HG02852 (cell line): ENCODE measurements at regions not wholly inside any gene's neighbourhood (a gene's known extent, or its start where the extent isn't known, plus 50 kb on each side); places are given as distances from the start of the nearest gene placed in this dataset.

Experiments
- ATAC-seq: cut with Tn5 transposase; IDR thresholded peaks from one replicate; pipeline ENCODE4 v1.9.1; 2021; ENCODE audit warnings: mild to moderate bottlenecking, moderate library complexity; ENCODE audit not compliant: unreplicated experiment

GRCh38 chr5:36355516-36355915 is 53.8 kb upstream of the RANBP3L start:
- no peak for ATAC-seq

GRCh38 chr5:36356915-36357314 is 55.2 kb upstream of the RANBP3L start:
- no peak for ATAC-seq

DNA sequence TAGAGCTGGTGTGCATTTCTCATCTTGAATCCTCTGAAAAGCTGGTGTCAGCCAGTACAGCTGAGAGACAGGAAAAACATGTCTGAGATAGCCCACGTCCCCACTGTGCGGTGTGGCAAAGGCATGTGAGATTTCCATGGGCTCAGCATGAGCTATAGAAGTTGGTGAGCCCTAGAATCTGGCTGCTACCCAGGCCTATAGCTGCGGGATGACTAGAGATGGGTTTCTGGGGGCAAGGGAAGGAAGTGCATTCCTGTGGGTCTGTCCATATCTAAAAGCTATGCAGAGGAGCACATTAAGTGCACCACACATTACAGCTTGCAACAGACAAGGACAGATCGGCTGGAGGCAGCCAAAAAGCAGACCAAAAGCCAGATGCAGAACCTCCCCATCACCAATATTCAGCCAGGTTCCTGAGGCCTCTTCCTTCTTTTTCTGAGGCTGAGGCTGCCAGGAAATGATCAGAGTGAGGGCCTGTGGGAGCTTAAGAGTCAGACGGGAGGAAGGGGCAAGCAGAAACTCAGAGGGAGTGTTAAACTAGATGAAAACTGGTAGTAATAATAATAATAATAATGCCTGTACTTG is 55.8 kb upstream of the RANBP3L start:
- ATAC-seq = no peak

DNA sequence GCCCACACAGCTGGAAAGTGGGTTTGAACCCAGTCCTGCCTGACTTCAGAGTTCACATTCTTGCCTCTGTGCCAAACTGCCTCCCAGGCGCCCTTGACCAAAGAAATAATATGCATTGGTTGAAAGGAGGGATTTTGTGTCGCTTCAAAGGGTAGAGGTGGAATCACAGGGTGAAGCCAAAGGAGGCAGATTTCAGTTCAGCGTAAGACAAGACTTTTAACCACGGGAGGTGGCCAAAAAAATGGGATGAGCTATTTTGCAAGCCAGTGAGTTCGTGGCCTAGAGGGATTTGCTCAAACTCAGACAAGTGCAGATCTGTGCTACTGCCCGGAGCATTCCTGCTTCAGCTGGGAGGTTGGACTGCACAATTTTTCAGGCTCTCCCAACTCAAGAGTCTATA is 57.6 kb upstream of the RANBP3L start:
- ATAC-seq = no peak

GRCh38 chr5:36360307-36360706 is 58.6 kb upstream of the RANBP3L start:
- ATAC-seq = no peak

GRCh38 chr5:36363101-36363500 is 61.4 kb upstream of the RANBP3L start:
- no peak for ATAC-seq

DNA sequence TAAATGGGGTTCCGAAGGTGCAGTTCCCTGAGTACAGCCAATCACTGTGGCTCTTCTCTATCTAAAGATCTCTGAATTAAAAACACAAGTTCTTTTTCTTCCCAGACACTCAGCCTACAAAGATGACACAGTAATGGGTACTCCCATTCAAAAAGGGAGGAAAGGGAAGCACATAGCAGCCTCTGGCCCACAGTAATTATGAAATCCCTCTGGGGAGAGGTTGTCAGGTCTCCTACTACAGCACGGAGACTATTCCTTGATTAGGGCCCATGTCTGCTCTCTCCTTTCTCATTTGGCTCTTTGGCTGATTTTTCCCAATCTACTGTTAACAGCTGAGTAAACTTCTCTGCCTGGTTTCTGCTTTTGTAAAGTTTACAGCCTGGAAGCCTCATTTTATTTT is 62.0 kb upstream of the RANBP3L start:
- no peak for ATAC-seq

- no peak for ATAC-seq
These were observed 62.8 kb upstream of the RANBP3L start for GRCh38 chr5:36364473-36364872.

- no peak for ATAC-seq
These were observed 64.2 kb upstream of the RANBP3L start for GRCh38 chr5:36365896-36366295.

DNA sequence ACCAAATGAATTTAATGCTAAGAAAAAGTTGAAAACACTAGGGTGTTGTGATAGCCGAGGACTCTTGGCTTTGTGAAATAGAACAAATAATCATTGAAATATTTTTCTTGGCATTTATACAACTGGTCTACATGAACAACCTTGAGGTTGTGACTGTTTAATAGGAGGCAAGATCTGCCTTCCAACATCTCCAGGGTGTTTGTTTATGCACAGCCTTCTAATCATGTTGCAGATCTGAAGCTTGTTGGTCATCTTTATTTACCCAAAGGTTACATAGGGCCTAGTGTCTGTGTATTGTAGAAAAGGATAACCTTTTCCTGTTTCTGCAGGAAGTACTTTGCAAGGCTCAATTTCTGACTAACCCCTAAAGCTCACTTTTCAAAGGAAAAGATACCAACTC is 65.2 kb upstream of the RANBP3L start:
- ATAC-seq = no peak

- no peak for ATAC-seq
These were observed 65.8 kb upstream of the RANBP3L start for GRCh38 chr5:36367524-36367923.

DNA sequence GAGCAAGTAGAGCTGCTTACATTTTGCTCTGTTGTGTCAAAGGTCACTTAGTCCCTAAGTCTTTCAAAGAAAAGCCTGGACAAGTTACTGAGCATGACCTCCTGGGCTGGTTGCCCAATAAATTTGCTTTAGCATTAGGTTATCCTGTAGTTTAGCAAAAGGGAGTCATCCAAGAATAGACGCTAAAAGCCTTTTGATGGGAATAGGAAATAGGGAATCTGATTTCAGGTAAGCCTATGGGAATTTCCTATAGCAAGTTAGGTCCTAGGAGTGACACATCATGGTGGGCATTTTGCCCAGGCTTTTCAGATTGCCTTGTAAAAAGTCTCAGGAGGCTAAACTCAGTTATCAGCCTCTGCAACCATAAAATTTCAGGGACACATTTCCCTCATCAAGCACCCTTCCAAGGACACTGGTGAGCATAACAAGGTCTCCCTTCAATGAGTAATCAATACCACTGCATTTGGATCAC is 67.6 kb upstream of the RANBP3L start:
- no peak for ATAC-seq

DNA sequence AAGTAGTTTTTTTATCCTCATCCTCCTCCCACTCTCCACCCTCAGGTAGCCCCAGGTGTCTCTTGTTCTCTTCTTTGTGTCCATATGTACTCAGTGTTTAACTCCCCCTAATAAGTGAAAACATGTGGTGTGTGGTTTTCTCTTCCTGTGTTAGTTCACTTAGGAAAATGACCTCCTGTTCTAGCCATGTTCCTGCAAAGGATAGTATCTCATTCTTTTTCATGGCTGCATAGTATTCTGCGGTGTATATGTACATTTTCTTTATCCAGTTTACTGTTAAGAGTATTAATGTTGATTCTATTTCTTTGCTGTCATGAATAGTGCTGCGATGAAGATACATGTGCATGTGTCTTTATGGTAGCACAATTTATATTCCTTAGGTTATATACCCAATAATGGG is 68.4 kb upstream of the RANBP3L start:
- no peak for ATAC-seq

- no peak for ATAC-seq
These were observed 69.7 kb upstream of the RANBP3L start for GRCh38 chr5:36371366-36371765.

DNA sequence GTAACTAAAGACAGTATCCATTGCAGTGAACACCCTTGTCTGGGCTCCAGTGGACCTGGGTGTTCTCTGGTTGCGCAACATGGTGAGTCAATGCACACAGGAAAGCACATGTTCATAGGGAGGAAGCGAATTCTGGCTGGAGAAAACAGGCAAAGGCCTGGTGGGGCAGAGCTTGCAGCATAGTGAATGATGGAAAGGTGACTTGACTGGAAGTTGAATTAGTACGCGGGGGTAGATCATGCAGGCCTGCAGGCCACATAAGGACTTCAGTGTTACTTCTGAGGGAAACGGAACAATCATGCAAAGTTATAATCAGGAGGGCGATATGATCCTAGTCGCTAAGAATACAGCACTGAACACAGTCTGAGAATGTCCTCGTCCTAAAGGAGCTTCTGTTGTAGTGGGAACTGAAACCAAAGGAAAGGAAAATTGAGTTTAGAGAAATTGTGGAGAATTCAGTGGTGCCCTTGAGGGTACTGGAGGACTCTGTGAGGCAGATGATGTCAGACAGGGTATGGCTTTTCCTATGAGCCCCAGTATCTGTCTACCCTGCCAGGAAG is 71.9 kb upstream of the RANBP3L start:
- no peak for ATAC-seq

- ATAC-seq = no peak
These were observed 72.7 kb upstream of the RANBP3L start for GRCh38 chr5:36374266-36374862.

DNA sequence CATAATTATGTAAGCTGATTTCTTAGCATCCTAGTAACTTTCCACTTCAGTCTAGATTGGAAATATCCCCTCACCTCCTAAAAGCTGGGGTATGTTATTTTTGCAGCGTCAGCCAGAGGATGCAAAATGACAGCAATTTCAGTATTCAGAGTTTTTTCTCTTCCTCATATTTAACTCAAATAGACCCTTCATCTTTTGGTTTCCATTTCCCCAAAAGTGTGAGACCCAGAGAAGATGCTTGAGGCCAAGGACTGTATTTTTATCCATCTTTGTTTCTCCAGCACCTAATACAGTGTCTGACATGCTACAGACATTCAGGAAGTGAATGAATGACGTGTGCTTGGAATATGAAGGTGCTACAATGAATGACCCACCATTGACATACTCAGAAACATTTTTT is 75.5 kb upstream of the RANBP3L start:
- ATAC-seq = no peak

GRCh38 chr5:36378551-36378950 is 76.8 kb upstream of the RANBP3L start:
- no peak for ATAC-seq

GRCh38 chr5:36382890-36383289 is 81.2 kb upstream of the RANBP3L start:
- no peak for ATAC-seq

GRCh38 chr5:36383942-36384341 is 82.2 kb upstream of the RANBP3L start:
- no peak for ATAC-seq

DNA sequence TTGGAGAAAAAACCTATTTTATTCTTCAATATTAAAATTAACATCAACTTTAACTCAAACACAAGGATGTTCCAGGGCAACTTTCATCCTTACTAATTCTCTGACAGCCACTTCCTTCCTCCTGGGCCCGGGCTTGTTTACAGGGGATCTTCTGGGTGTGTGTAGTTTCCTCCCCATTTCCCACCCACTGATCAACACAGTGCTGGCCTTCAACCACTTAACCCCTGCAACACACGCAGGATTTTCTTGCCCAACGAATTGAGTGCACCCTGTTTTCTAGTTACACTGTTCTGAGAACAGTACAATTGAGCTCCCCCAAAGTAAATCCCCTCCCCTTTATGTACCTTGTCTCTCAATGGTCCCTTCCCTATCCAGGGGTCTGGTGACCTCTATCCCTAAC is 83.1 kb upstream of the RANBP3L start:
- ATAC-seq = no peak

- no peak for ATAC-seq
These were observed 83.8 kb upstream of the RANBP3L start for GRCh38 chr5:36385495-36385894.

DNA sequence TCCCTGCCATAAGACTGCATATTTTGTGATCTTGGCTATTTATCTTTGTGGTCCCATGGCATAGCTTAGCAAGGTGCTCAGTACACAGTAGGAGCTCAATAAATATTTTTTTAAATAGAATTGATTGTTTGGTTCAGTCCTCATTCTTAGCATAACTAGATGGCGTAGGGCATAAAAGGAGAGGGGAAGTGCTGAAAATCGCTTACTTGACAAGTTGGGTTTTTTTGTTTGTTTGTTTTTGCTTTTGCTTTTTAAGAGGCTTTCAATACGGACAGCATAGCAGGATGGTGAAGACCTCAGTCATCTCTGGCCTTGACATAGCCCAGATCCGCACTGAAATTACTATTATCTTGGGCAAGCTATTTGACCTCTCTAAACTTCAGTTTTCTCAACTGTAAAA is 86.6 kb upstream of the RANBP3L start:
- ATAC-seq = no peak
